ACC112 (cell line): ENCODE measurements at regions not wholly inside any gene's neighbourhood (a gene's known extent, or its start where the extent isn't known, plus 50 kb on each side); places are given as distances from the start of the nearest gene placed in this dataset.

Source experiments
- H2AFZ ChIP-seq: fragments of 200-600 bp; sonication (generic); one replicate; pipeline ENCODE4 v1.6.0; 2017; ENCODE audit warnings: antibody characterized with exemption, low read length; ENCODE audit not compliant: unreplicated experiment
- H3K27ac ChIP-seq: fragments of 200-600 bp; sonication (generic); 2 replicates; pipeline ENCODE4 v1.5.1; 2014; ENCODE audit warnings: low read depth, mild to moderate bottlenecking, antibody characterized with exemption, low read length, moderate library complexity
- H3K27me3 ChIP-seq: fragments of 200-600 bp; sonication (generic); 2 replicates; pipeline ENCODE4 v1.6.1; 2014; ENCODE audit warnings: mild to moderate bottlenecking, antibody characterized with exemption, low read length, moderate library complexity, mixed read lengths; ENCODE audit not compliant: insufficient read depth
- H3K36me3 ChIP-seq: fragments of 200-600 bp; sonication (generic); 2 replicates; pipeline ENCODE4 v1.6.1; 2016; ENCODE audit warnings: mild to moderate bottlenecking, antibody characterized with exemption, low read length, moderate library complexity, mixed read lengths; ENCODE audit not compliant: insufficient read depth
- H3K4me1 ChIP-seq: fragments of 200-600 bp; sonication (generic); one replicate; pipeline ENCODE4 v1.6.1; 2016; ENCODE audit warnings: low read length, mixed read lengths; ENCODE audit not compliant: insufficient read depth, unreplicated experiment, control insufficient read depth
- H3K4me3 ChIP-seq: fragments of 200-600 bp; sonication (generic); 2 replicates; pipeline ENCODE4 v1.5.1; 2014; ENCODE audit warnings: mild to moderate bottlenecking, low read depth, low read length
- H3K79me2 ChIP-seq: fragments of 200-600 bp; sonication (generic); one replicate; pipeline ENCODE4 v1.6.0; 2016; ENCODE audit warnings: low read length; ENCODE audit not compliant: control insufficient read depth, unreplicated experiment, insufficient read depth

DNA sequence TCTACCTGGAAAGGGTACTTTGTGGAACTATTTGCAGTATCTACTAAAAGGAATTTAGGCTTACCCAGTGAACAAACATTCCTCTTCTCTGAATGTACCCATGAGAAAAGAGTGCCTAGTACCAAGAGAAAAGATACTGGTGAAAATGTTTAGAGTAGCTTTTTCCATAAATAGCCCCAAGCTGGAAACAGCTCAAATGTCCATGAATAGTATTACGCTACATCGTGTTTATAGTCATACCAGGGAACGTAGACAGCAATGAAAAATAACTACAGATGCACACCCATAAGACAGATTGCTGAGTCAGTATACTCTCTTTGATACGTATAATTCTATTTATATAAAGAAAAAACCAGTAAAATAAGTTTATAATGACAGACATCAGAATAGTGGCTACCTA, 285.9 kb downstream of the KLF6 start:
- H3K27ac ChIP-seq, result peak overlapping the region; percentile 93; the same call in 1 of the 2 replicates
- no peaks in the 10 kb centered on the region for H3K27me3 ChIP-seq
- H3K79me2 ChIP-seq, result no peaks in the 10 kb centered on the region
- H3K4me3 ChIP-seq, result no peak overlapping the region
- H3K36me3 ChIP-seq, result no peaks in the 10 kb centered on the region
- H3K4me1 ChIP-seq, result peaks cover 9% of the 10 kb centered on the region
- H2AFZ ChIP-seq, result no peak overlapping the region

DNA sequence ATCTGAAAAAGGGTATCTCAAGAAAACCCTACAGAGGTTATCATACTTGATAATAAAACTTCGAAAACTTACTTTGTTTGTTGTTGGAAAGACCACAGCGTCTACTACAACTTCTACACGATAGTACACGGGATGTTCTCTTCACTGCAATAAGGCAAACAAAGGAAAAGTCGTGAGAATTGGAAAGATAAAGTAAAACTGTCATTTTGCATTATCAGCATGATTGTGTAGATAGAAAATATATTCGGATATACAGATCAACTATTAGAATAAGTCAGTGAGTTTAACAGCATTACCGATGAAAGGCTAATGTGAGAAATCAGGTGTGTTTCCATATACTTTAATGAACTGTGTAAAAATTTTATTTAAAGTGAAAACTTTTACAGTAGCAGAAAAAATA, 287.4 kb downstream of the KLF6 start:
- H3K4me1 ChIP-seq, result peaks cover 9% of the 10 kb centered on the region
- H2AFZ ChIP-seq, result no peak overlapping the region
- H3K36me3 ChIP-seq, result no peaks in the 10 kb centered on the region
- H3K27me3 ChIP-seq, result no peaks in the 10 kb centered on the region
- no peak overlapping the region for H3K4me3 ChIP-seq
- no peaks in the 10 kb centered on the region for H3K79me2 ChIP-seq
- no peak overlapping the region for H3K27ac ChIP-seq

DNA sequence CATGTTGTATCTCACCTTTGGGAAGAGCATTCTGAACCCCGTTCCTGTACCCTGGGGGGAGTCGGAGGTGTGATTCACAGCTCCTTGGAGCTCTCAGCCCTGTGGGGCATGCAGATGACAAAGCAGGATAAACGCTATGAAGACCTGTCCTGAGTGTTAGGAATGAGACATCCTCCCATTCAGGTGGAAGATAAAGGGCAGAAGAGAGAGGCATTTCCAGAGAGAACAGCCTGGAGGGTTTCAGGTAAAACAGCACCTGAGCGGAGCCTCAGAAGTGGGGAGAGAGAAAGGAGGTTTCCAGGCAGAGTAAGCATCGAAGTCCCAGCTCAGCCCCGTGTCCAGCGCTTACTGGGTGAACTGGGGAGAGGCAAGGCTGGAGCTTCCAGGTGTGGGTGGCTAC, 288.9 kb downstream of the KLF6 start:
- Histone ChIP-seq H3K79me2 (no peaks in the 10 kb centered on the region), H3K4me3 (no peak overlapping the region), H3K4me1 (peaks cover 8% of the 10 kb centered on the region), H3K27me3 (no peaks in the 10 kb centered on the region), H3K27ac (no peak overlapping the region), H2AFZ (no peak overlapping the region), H3K36me3 (no peaks in the 10 kb centered on the region)

DNA sequence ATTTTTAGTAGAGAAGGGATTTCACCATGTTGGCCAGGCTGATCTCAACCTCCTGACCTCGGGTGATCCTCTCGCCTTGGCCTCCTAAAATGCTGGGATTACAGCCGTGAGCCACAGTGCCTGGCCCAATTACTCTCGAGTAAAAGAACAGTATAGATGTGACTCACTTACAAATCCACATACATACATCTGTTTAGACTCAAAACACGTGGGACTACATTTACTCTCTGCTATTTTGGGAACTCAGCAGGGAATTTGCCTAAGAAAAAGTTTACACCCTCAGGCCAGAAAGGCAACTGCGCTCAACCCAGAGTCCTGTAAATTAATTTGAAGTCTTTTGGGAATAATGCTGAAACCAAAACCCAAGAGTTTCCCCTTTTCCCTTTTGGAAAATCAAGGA, 289.7 kb downstream of the KLF6 start:
- no peaks in the 10 kb centered on the region for H3K27me3 ChIP-seq
- H2AFZ ChIP-seq, result no peak overlapping the region
- H3K27ac ChIP-seq, result no peak overlapping the region
- no peaks in the 10 kb centered on the region for H3K36me3 ChIP-seq
- no peaks in the 10 kb centered on the region for H3K79me2 ChIP-seq
- H3K4me3 ChIP-seq, result no peak overlapping the region
- no peaks in the 10 kb centered on the region for H3K4me1 ChIP-seq

DNA sequence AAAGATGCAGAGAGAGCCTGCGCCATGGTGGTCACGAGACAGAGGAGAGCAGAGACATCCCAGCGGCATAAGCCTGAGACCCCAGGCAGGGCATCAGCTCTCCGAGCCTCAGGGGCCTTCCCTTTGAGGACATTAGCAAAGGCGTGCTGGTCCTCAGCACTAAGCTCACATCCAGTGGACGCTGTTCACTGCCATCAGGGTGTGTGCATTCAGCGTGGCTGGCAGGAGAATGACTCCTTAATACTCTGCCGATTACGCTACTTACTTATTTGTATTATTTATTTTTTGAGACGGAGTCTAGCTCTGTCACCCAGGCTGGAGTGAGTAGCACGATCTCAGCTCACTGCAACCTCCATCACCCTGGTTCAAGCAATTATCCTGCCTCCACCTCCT, 290.2 kb downstream of the KLF6 start:
- no peaks in the 10 kb centered on the region for H3K36me3 ChIP-seq
- H3K27me3 ChIP-seq, result no peaks in the 10 kb centered on the region
- H3K79me2 ChIP-seq, result no peaks in the 10 kb centered on the region
- no peak overlapping the region for H2AFZ ChIP-seq
- H3K4me3 ChIP-seq, result no peak overlapping the region
- no peak overlapping the region for H3K27ac ChIP-seq
- H3K4me1 ChIP-seq, result no peaks in the 10 kb centered on the region

DNA sequence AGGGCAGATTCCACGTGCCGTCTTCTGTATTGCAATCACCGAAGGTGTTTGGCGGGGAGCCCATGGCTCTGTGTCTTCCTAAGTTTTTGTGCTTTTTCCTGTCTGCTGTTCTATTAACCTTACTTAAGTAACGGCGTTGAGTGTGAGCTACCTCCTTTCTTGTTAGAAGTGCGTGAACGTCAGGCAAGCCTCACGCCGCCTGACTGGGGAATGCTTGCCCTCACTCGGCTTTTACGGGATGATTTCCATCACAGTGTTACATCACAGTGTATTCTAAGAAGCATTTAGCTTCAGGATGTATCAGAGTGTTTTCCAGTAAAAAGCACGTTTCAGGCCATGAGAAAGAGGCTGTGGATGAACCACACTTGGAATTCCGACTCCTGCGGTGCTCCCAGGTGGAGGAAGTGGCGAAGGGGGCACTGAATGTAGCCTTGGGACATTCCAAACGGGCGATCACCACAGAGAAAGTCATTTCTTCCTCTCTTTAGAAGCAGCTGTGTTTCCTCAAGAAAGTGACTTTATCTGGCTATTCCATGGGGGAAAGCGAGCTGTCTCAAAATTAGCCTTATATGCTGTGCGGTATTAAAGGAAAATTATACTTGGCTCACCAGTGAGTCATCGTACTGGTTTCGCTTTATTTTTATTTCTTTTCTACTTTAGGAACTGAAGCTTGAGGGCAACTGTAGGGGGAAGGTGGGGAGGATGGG, 290.7 kb downstream of the KLF6 start:
- no peak overlapping the region for H3K27ac ChIP-seq
- H3K27me3 ChIP-seq, result no peaks in the 10 kb centered on the region
- H3K4me3 ChIP-seq, result no peak overlapping the region
- no peaks in the 10 kb centered on the region for H3K4me1 ChIP-seq
- H3K79me2 ChIP-seq, result no peaks in the 10 kb centered on the region
- no peak overlapping the region for H2AFZ ChIP-seq
- no peaks in the 10 kb centered on the region for H3K36me3 ChIP-seq

- Histone ChIP-seq H3K27ac (no peak overlapping the region), H2AFZ (no peak overlapping the region), H3K36me3 (no peaks in the 10 kb centered on the region), H3K79me2 (no peaks in the 10 kb centered on the region), H3K4me1 (no peaks in the 10 kb centered on the region), H3K4me3 (no peak overlapping the region), H3K27me3 (no peaks in the 10 kb centered on the region)
These were observed 291.4 kb downstream of the KLF6 start for GRCh38 chr10:3493621-3494020.

- Histone ChIP-seq H3K36me3 (no peaks in the 10 kb centered on the region), H3K27me3 (no peaks in the 10 kb centered on the region), H2AFZ (no peak overlapping the region), H3K27ac (no peak overlapping the region), H3K4me1 (no peaks in the 10 kb centered on the region), H3K79me2 (no peaks in the 10 kb centered on the region), H3K4me3 (no peak overlapping the region)
These were observed 293.4 kb downstream of the KLF6 start for GRCh38 chr10:3491571-3491970.

- Histone ChIP-seq H3K4me3 (no peak overlapping the region), H2AFZ (no peak overlapping the region), H3K4me1 (peaks cover 6% of the 10 kb centered on the region), H3K79me2 (no peaks in the 10 kb centered on the region), H3K27ac (no peak overlapping the region), H3K36me3 (no peaks in the 10 kb centered on the region), H3K27me3 (no peaks in the 10 kb centered on the region)
These were observed 297.8 kb downstream of the KLF6 start for GRCh38 chr10:3487228-3487627.

DNA sequence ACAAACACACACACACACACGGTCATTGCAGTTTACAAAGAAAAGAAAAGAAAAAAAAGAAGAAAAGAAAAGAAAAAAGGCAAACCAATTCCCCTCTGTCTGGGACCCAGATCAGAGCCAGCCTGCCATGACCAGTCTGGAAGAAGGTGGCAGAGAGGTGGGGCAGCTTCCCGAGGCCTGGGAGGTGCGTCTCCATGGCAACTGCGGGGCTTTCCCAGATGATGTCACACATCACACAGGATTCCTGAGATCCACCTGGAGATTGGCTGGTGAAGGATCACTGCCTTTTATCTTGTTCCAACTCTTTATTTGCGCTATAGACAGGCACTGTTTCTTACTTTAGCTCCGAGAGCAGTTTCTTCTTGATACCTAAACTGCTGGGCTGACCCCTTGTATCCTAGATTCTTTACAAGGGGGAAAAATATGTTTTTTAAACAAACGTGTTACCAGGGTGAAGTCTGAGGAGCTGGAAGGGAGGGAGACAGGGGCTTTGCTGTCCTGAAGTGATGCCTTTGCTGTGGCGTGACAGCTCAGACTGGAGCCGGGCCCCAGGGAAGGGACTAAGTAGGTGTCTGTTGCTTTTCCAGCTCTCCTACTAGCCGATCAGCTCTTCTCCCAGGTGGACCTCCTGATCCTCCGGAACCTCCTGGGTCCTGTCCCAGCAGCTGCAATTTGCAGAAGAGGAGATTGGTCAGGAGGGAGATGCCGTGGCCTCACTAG, 298.5 kb downstream of the KLF6 start:
- Histone ChIP-seq H3K4me1 (peaks cover 10% of the 10 kb centered on the region), H2AFZ (no peak overlapping the region), H3K4me3 (no peak overlapping the region), H3K36me3 (no peaks in the 10 kb centered on the region), H3K27ac (no peak overlapping the region), H3K79me2 (no peaks in the 10 kb centered on the region), H3K27me3 (no peaks in the 10 kb centered on the region)

GRCh38 chr10:3485057-3485686, 299.8 kb downstream of the KLF6 start:
- no peaks in the 10 kb centered on the region for H3K27me3 ChIP-seq
- H3K79me2 ChIP-seq, result no peaks in the 10 kb centered on the region
- no peak overlapping the region for H2AFZ ChIP-seq
- no peak overlapping the region for H3K4me3 ChIP-seq
- H3K4me1 ChIP-seq, result peaks cover 10% of the 10 kb centered on the region
- H3K36me3 ChIP-seq, result no peaks in the 10 kb centered on the region
- H3K27ac ChIP-seq, result no peak overlapping the region
